ENCODE measurements at regions not wholly inside any gene's neighbourhood (a gene's known extent, or its start where the extent isn't known, plus 50 kb on each side); places are given as distances from the start of the nearest gene placed in this dataset.
"Not testable (repeated sequence)": the region's sequence is repeated elsewhere in the genome, so short reads cannot be mapped to it uniquely, and the experiment has no call there.

- ATAC-seq (replicated peaks) (no peak), DNase-seq (no peak)
- no peaks in the 10 kb centered on the region for H3K27me3 Mint-ChIP-seq
- H3K4me3 Mint-ChIP-seq = no peak overlapping the region
- H3K36me3 Mint-ChIP-seq = no peaks in the 10 kb centered on the region
- H3K27ac Mint-ChIP-seq = no peak overlapping the region
- peaks cover 0 to 7% of the 10 kb centered on the region in 2 donors for H3K9me3 Mint-ChIP-seq
- no peaks in the 10 kb centered on the region for H3K4me1 Mint-ChIP-seq
These were observed 231.6 kb upstream of the CPHXL start for GRCh38 chr16:75957870-75958269.

- H3K36me3 Mint-ChIP-seq = no peaks in the 10 kb centered on the region
These were observed 239.4 kb upstream of the CPHXL start for GRCh38 chr16:75965504-75966374.

GRCh38 chr16:75969120-75969519 lies 242.8 kb upstream of the CPHXL start:
- H3K27ac Mint-ChIP-seq; H3K36me3 Mint-ChIP-seq; H3K27me3 Mint-ChIP-seq; DNase-seq; H3K9me3 Mint-ChIP-seq; ATAC-seq (replicated peaks); H3K4me3 Mint-ChIP-seq; H3K4me1 Mint-ChIP-seq: not testable (repeated sequence)

More at GRCh38 chr16:75965504-75966374, 239.4 kb upstream of the CPHXL start:
- Mint-ChIP-seq H3K27me3 (no peaks in the 10 kb centered on the region), H3K4me1 (no peaks in the 10 kb centered on the region), H3K4me3 (no peak overlapping the region), H3K9me3 (no peaks in the 10 kb centered on the region), H3K27ac (no peak overlapping the region)
- DNase-seq = no peak
- no peak for ATAC-seq (replicated peaks)

GRCh38 chr16:75971334-75971733 lies 245.0 kb upstream of the CPHXL start:
- DNase-seq = no peak
- H3K4me3 Mint-ChIP-seq = no peak overlapping the region
- H3K27ac Mint-ChIP-seq = no peak overlapping the region
- no peaks in the 10 kb centered on the region for H3K27me3 Mint-ChIP-seq
- no peaks in the 10 kb centered on the region for H3K4me1 Mint-ChIP-seq
- no peak for ATAC-seq (replicated peaks)
- no peaks in the 10 kb centered on the region for H3K9me3 Mint-ChIP-seq
- H3K36me3 Mint-ChIP-seq = no peaks in the 10 kb centered on the region

GRCh38 chr16:75983296-75983695 lies 257.0 kb upstream of the CPHXL start:
- ATAC-seq (replicated peaks) (no peak), DNase-seq (no peak)
- no peak overlapping the region for H3K27ac Mint-ChIP-seq
- no peaks in the 10 kb centered on the region for H3K27me3 Mint-ChIP-seq
- H3K4me3 Mint-ChIP-seq = no peak overlapping the region
- H3K9me3 Mint-ChIP-seq = peaks cover 0 to 2% of the 10 kb centered on the region in 2 donors
- H3K36me3 Mint-ChIP-seq = no peaks in the 10 kb centered on the region
- H3K4me1 Mint-ChIP-seq = no peaks in the 10 kb centered on the region

GRCh38 chr16:75983741-75984381 lies 257.6 kb upstream of the CPHXL start:
- no peaks in the 10 kb centered on the region for H3K4me1 Mint-ChIP-seq
- H3K36me3 Mint-ChIP-seq = no peaks in the 10 kb centered on the region
- no peak overlapping the region for H3K4me3 Mint-ChIP-seq
- DNase-seq (no peak), ATAC-seq (replicated peaks) (no peak)
- H3K27me3 Mint-ChIP-seq = no peaks in the 10 kb centered on the region
- no peak overlapping the region for H3K27ac Mint-ChIP-seq
- peaks cover 0 to 2% of the 10 kb centered on the region in 2 donors for H3K9me3 Mint-ChIP-seq

- no peaks in the 10 kb centered on the region for H3K27me3 Mint-ChIP-seq
- H3K27ac Mint-ChIP-seq = no peak overlapping the region
- DNase-seq = no peak
- ATAC-seq (replicated peaks) = no peak
- no peaks in the 10 kb centered on the region for H3K4me1 Mint-ChIP-seq
- H3K4me3 Mint-ChIP-seq = no peak overlapping the region
- peaks cover 0 to 2% of the 10 kb centered on the region in 2 donors for H3K9me3 Mint-ChIP-seq
- H3K36me3 Mint-ChIP-seq = no peaks in the 10 kb centered on the region
These were observed 261.0 kb upstream of the CPHXL start for GRCh38 chr16:75987323-75987722.

- peaks cover 0 to 2% of the 10 kb centered on the region in 2 donors for H3K9me3 Mint-ChIP-seq
These were observed 270.2 kb upstream of the CPHXL start for GRCh38 chr16:75996491-75996890.

GRCh38 chr16:75997606-75998005 lies 271.3 kb upstream of the CPHXL start:
- H3K27ac Mint-ChIP-seq = no peak overlapping the region
- no peaks in the 10 kb centered on the region for H3K36me3 Mint-ChIP-seq
- no peaks in the 10 kb centered on the region for H3K27me3 Mint-ChIP-seq
- H3K9me3 Mint-ChIP-seq = peaks cover 0 to 4% of the 10 kb centered on the region in 2 donors
- no peaks in the 10 kb centered on the region for H3K4me1 Mint-ChIP-seq
- ATAC-seq (replicated peaks) (no peak), DNase-seq (no peak)
- no peak overlapping the region for H3K4me3 Mint-ChIP-seq

More at GRCh38 chr16:75996491-75996890, 270.2 kb upstream of the CPHXL start:
- no peaks in the 10 kb centered on the region for H3K36me3 Mint-ChIP-seq
- ATAC-seq (replicated peaks) = no peak
- DNase-seq = no peak
- H3K4me1 Mint-ChIP-seq = no peaks in the 10 kb centered on the region
- no peak overlapping the region for H3K27ac Mint-ChIP-seq
- H3K27me3 Mint-ChIP-seq = no peaks in the 10 kb centered on the region
- no peak overlapping the region for H3K4me3 Mint-ChIP-seq

GRCh38 chr16:76007645-76008044 lies 269.6 kb upstream of the CNTNAP4 start:
- DNase-seq (no peak), ATAC-seq (replicated peaks) (no peak)
- Mint-ChIP-seq H3K9me3 (peaks cover 2 to 5% of the 10 kb centered on the region in 2 donors), H3K4me3 (no peak overlapping the region), H3K4me1 (no peaks in the 10 kb centered on the region), H3K27ac (no peak overlapping the region), H3K36me3 (no peaks in the 10 kb centered on the region), H3K27me3 (no peaks in the 10 kb centered on the region)

- Mint-ChIP-seq H3K27me3 (no peaks in the 10 kb centered on the region), H3K36me3 (no peaks in the 10 kb centered on the region)
- no peak for DNase-seq
These were observed 253.4 kb upstream of the CNTNAP4 start for GRCh38 chr16:76023835-76024234.

GRCh38 chr16:76035689-76036088 lies 241.5 kb upstream of the CNTNAP4 start:
- ATAC-seq (replicated peaks) (no peak), DNase-seq (no peak)
- Mint-ChIP-seq H3K36me3 (no peaks in the 10 kb centered on the region), H3K9me3 (peaks cover 6 to 11% of the 10 kb centered on the region in 2 donors), H3K4me3 (no peak overlapping the region), H3K27ac (no peak overlapping the region), H3K27me3 (no peaks in the 10 kb centered on the region), H3K4me1 (no peaks in the 10 kb centered on the region)

More at GRCh38 chr16:76023835-76024234, 253.4 kb upstream of the CNTNAP4 start:
- no peak overlapping the region for H3K27ac Mint-ChIP-seq
- H3K4me1 Mint-ChIP-seq = no peaks in the 10 kb centered on the region
- no peak for ATAC-seq (replicated peaks)
- H3K4me3 Mint-ChIP-seq = no peak overlapping the region
- H3K9me3 Mint-ChIP-seq = peaks cover 0 to 4% of the 10 kb centered on the region in 2 donors

- H3K9me3 Mint-ChIP-seq = peaks cover 6 to 7% of the 10 kb centered on the region in 2 donors
- H3K27me3 Mint-ChIP-seq = no peaks in the 10 kb centered on the region
- no peak for DNase-seq
- H3K36me3 Mint-ChIP-seq = no peaks in the 10 kb centered on the region
- no peak overlapping the region for H3K27ac Mint-ChIP-seq
- ATAC-seq (replicated peaks) = no peak
- H3K4me3 Mint-ChIP-seq = no peak overlapping the region
- no peaks in the 10 kb centered on the region for H3K4me1 Mint-ChIP-seq
These were observed 239.1 kb upstream of the CNTNAP4 start for GRCh38 chr16:76038097-76038496.

- Mint-ChIP-seq H3K36me3 (no peaks in the 10 kb centered on the region), H3K9me3 (peaks cover 12 to 23% of the 10 kb centered on the region in 2 donors), H3K27ac (no peak overlapping the region), H3K27me3 (no peaks in the 10 kb centered on the region), H3K4me3 (no peak overlapping the region), H3K4me1 (peaks cover 0 to 3% of the 10 kb centered on the region in 2 donors)
- ATAC-seq (replicated peaks) (peak in 1 of 2 donors; percentile 57), DNase-seq (no peak)
These were observed 224.5 kb upstream of the CNTNAP4 start for GRCh38 chr16:76052725-76053124.

- Mint-ChIP-seq H3K36me3 (no peaks in the 10 kb centered on the region), H3K4me1 (no peaks in the 10 kb centered on the region), H3K27me3 (no peaks in the 10 kb centered on the region), H3K27ac (no peak overlapping the region), H3K9me3 (peaks cover 2 to 3% of the 10 kb centered on the region in 2 donors), H3K4me3 (no peak overlapping the region)
- DNase-seq (no peak), ATAC-seq (replicated peaks) (no peak)
These were observed 218.0 kb upstream of the CNTNAP4 start for GRCh38 chr16:76059186-76059585.

Data from stimulated activated naive B cell treated with anti-CD40 and anti-IgM and Interleukin-4, amounts not matched to agents 10 μg/mL and 1 μg/mL and 100 μg/mL, for 72 hours (primary cell).